Heart right ventricle (tissue), 16 donors: ENCODE measurements at regions not wholly inside any gene's neighbourhood (a gene's known extent, or its start where the extent isn't known, plus 50 kb on each side); places are given as distances from the start of the nearest gene placed in this dataset.

Experiments used
- ATAC-seq, 8 donors: fragments of 200-7000 bp; cut with Tn5 transposase; one replicate each; pipeline ENCODE4 v1.9.1; 2020; ENCODE audit warnings: mild to moderate bottlenecking in 8 of 8, moderate library complexity in 8 of 8, moderate number of reproducible peaks in 1 of 8
- DNase-seq, 2 donors: peaks; one replicate each; pipeline ENCODE4 v3.0.0-alpha.2; 2020
- H3K27ac ChIP-seq, 10 donors: fragments of 200-600 bp; sonication (generic) in 2 of 10; one replicate each; pipeline versions ENCODE4 v1.5.0 to v1.8.0; 2020 to 2022; ENCODE audit warnings: mild to moderate bottlenecking in 3 of 10
- H3K27me3 ChIP-seq, 7 donors: fragments of 200-600 bp; one replicate each; pipeline ENCODE4 v1.8.0; 2021 to 2022; ENCODE audit warnings: mild to moderate bottlenecking in 2 of 7
- H3K36me3 ChIP-seq, 9 donors: fragments of 200-600 bp; sonication (generic) in 1 of 9; one replicate each; pipeline versions ENCODE4 v1.5.0 to v1.8.0; 2020 to 2022; ENCODE audit warnings: mild to moderate bottlenecking in 2 of 9
- H3K4me1 ChIP-seq, 9 donors: fragments of 200-600 bp; sonication (generic) in 1 of 9; one replicate each; pipeline versions ENCODE4 v1.5.0 to v1.8.0; 2020 to 2022; ENCODE audit warnings: mild to moderate bottlenecking in 4 of 9
- H3K4me3 ChIP-seq, 10 donors: fragments of 200-600 bp; sonication (generic) in 2 of 10; one replicate each; pipeline versions ENCODE4 v1.5.0 to v1.8.0; 2020 to 2022; ENCODE audit warnings: mild to moderate bottlenecking in 7 of 10, moderate library complexity in 2 of 10
- H3K9me3 ChIP-seq, 11 donors: fragments of 200-600 bp in 10 of 11; sonication (generic) in 2 of 11; one replicate each; pipeline versions ENCODE4 v1.5.0 to v1.8.0; 2013 to 2022; ENCODE audit warnings: mild to moderate bottlenecking in 2 of 11, control low read depth in 1 of 11, moderate library complexity in 1 of 11
- CTCF ChIP-seq, 9 donors: fragments of 200-600 bp; sonication (generic) in 2 of 9; IDR thresholded peaks; one replicate each; pipeline versions ENCODE4 v1.5.0 to v1.8.0; 2021 to 2022; ENCODE audit warnings: antibody characterized with exemption in 9 of 9, mild to moderate bottlenecking in 5 of 9, moderate library complexity in 1 of 9
- WGBS, 2 donors: extraction: QIAGEN DNeasy Blood & Tissue Kit; methylation state at CpG; one replicate each; pipeline ENCODE4 v1.1.7; 2013; ENCODE audit warnings: inconsistent platforms in 1 of 2; 5-methylcytosine and 5-hydroxymethylcytosine counted together
- intact Hi-C, 10 donors: fragments of 100-400 bp; cut with DNase I; formaldehyde crosslinking; loops; one replicate each; pipeline versions ENCODE4 v1.11.1 to v1.14.2; 2022
- donor health status: Arrhythmogenic right ventricular cardiomyopathy.
- donor health status: ischemic (EF 13 %, LVEDD 7.1; RV severe dilation, severe dysfunction).
- donor health status: healthy with polysubstance abuse.
- donor health status: DM: no; HTN: yes; CAD: no.
- donor health status: DM: no; HTN: no; CAD: no.
- donor health status: ischemic (EF 25% LVEDD 6.9; RV normal size, moderate dysfunction).
- donor health status: ischemic (EF 25% LVEDD 5.7; RV mildly dilated, moderate dysfunction).
- donor health status: healthy.
- donor health status: DM: yes; HTN: yes; CAD: no.
- donor health status: Ischemic cardiomyopathy.
- donor health status: ischemic (EF 35%, LVEDD 5.7; RV mildly dilated, moderate dysfunction).
- donor health status: nonischemic (EF 11% LVEDD 7.7; RV severe dilation, severe dysfunction).
- donor health status: DM: yes; HTN: yes; CAD: no.
- donor health status: PGD.
- donor health status: ischemic (EF 29% LVEDD 5.4; RV normal size, mild dysfunction).
- donor health status: nonischemic (EF 23%, LVEDD 6.1; RV moderate dilation, normal function).

GRCh38 chr2:18172607-18173006, 294.1 kb downstream of the KCNS3 start:
- no peak overlapping the region for H3K27ac ChIP-seq
- no peak for ATAC-seq

DNA sequence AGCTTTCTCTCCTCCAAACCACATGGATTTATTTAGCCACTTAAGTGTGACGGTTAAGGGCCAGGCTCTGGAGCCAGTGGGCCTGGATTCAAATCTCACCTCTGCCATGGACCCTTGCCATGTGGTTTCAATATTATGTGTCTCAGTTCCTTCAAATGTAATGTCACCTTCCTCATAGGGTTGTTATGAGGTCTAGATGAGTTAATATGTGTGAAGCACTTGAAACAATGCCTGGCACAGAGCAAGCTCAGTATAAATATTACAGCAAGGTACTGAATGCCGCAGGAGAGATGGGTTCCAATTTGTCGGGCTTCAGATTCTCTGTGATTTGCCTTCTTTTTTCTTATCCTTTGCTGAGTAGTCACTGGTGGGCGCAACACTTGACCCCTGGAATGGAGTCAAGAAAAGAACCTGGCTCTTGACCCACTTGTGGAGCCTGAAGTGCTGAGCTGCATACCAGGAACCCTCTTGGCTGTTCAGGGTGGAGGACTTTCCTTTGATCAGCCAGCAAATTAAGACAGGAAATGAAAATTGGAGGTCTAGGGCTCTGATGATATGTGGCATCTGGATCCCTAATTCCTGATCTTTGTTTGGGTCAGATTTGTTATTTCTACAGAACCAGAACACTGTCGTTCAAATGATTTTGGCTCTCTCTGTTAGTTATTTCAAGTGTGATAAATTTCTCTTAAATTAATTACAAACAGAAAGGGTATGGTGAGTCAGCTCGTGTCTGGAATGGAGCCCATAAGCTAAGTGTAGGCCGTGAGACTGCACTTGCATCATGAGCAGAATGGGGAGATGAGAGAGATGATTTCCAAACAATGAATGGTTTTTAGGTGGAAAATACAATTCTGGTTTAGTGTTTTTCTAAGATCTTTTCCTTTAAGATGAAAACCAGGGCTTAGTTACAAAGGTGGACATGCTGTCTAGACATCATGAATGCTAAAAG, 293.0 kb downstream of the KCNS3 start:
- Histone ChIP-seq H3K4me3 (no peak overlapping the region), H3K27ac (no peak overlapping the region), H3K27me3 (peaks cover 0 to 5% (median 0%) of the 10 kb centered on the region in 7 donors), H3K36me3 (no peaks in the 10 kb centered on the region), H3K9me3 (no peaks in the 10 kb centered on the region), H3K4me1 (peaks cover 0 to 9% (median 0%) of the 10 kb centered on the region in 9 donors)
- intact Hi-C loops, result loop anchor here in 3 of 10 donors (10.0 kb wide), 1 partner anchor 317 kb away; no protein-coding TSS in a partner anchor
- DNase-seq (no peak), ATAC-seq (peak in 3 of 8 donors; percentile 34 to 39 (median 38))
- WGBS, 2 donors, result 76 to 84% methylated on average over 7 of the region's 7 CpGs
- TF ChIP-seq CTCF (IDR thresholded peaks at IDR 0.05), result no peak

More at GRCh38 chr2:18172607-18173006, 294.1 kb downstream of the KCNS3 start:
- Histone ChIP-seq H3K9me3 (no peaks in the 10 kb centered on the region), H3K36me3 (no peaks in the 10 kb centered on the region), H3K4me1 (peaks cover 0 to 9% (median 0%) of the 10 kb centered on the region in 9 donors), H3K4me3 (no peak overlapping the region), H3K27me3 (peaks cover 0 to 5% (median 0%) of the 10 kb centered on the region in 7 donors)
- TF ChIP-seq CTCF (IDR thresholded peaks at IDR 0.05), result no peak
- intact Hi-C loops, result loop anchor here in 3 of 10 donors (10.0 kb wide), 1 partner anchor 318 kb away; no protein-coding TSS in a partner anchor
- WGBS, 2 donors, result 94 to 95% methylated on average over 2 of the region's 2 CpGs
- no peak for DNase-seq

- ATAC-seq (no peak), DNase-seq (no peak)
- Histone ChIP-seq H3K9me3 (no peaks in the 10 kb centered on the region), H3K4me3 (no peak overlapping the region), H3K27me3 (peaks cover 0 to 5% (median 0%) of the 10 kb centered on the region in 7 donors), H3K4me1 (peaks cover 0 to 9% (median 0%) of the 10 kb centered on the region in 9 donors), H3K27ac (no peak overlapping the region), H3K36me3 (no peaks in the 10 kb centered on the region)
- no peak for TF ChIP-seq CTCF (IDR thresholded peaks at IDR 0.05)
- intact Hi-C loops, result loop anchor here in 3 of 10 donors (10.0 kb wide), 1 partner anchor 316 kb away; no protein-coding TSS in a partner anchor
- 50 to 63% methylated on average over 1 of the region's 1 CpG for WGBS, 2 donors
Measured at GRCh38 chr2:18170642-18171041, 292.2 kb downstream of the KCNS3 start.

- Histone ChIP-seq H3K4me3 (no peak overlapping the region), H3K4me1 (peaks cover 0 to 9% (median 0%) of the 10 kb centered on the region in 9 donors), H3K27ac (no peak overlapping the region), H3K27me3 (peaks cover 0 to 5% (median 0%) of the 10 kb centered on the region in 7 donors), H3K9me3 (no peaks in the 10 kb centered on the region), H3K36me3 (no peaks in the 10 kb centered on the region)
- 48 to 72% methylated on average over 1 of the region's 1 CpG for whole genome bisulfite sequencing, 2 donors
- ATAC-seq (no peak), DNase-seq (no peak)
- intact Hi-C loops, result loop anchor here in 3 of 10 donors (10.0 kb wide), 1 partner anchor 315 kb away; no protein-coding TSS in a partner anchor
- TF ChIP-seq CTCF (IDR thresholded peaks at IDR 0.05), result no peak
Measured at GRCh38 chr2:18169893-18170175, 291.4 kb downstream of the KCNS3 start.
